GM12892 (cell line): ENCODE measurements at regions not wholly inside any gene's neighbourhood (a gene's known extent, or its start where the extent isn't known, plus 50 kb on each side); places are given as distances from the start of the nearest gene placed in this dataset.

ENCODE experiments used
- POLR2A ChIP-seq: IDR thresholded peaks from 2 replicates; pipeline ENCODE4 v1.6.1; 2011; ENCODE audit warnings: low read depth, low read length, control low read depth
- POLR2AphosphoS5 ChIP-seq: IDR thresholded peaks from 2 replicates; pipeline ENCODE4 v1.6.1; 2011; ENCODE audit warnings: low read depth, low read length, control low read depth
- TAF1 ChIP-seq: IDR thresholded peaks from 2 replicates; pipeline ENCODE4 v1.6.1; 2011; ENCODE audit warnings: low read depth, mild to moderate bottlenecking, control low read depth, low read length, borderline replicate concordance

DNA sequence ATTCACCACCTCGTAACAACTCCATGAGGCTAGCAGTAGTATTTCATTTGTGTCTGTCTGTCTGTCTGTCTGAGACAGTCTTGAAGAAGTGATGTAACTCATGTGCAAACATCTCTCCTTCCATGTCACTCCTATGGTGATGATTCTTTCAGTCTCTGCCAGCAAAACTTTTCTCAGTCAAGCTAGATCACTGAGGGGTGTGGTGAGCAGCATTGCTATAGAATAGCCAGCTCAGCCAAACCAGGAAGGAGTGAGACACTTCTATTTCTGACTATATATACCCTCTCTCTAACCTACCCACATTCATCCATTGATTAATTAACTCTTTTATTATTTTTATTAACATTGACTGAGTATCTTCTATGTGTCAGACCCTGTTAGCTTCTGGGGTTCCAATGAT is 1095.1 kb upstream of the GYPC start:
- TF ChIP-seq POLR2A (no peak), POLR2AphosphoS5 (no peak), TAF1 (no peak)
